GM18520 (cell line): ENCODE measurements at regions not wholly inside any gene's neighbourhood (a gene's known extent, or its start where the extent isn't known, plus 50 kb on each side); places are given as distances from the start of the nearest gene placed in this dataset.

ENCODE experiments used
- ATAC-seq: cut with Tn5 transposase; IDR thresholded peaks from one replicate; pipeline ENCODE4 v1.9.1; 2021; ENCODE audit not compliant: unreplicated experiment

DNA sequence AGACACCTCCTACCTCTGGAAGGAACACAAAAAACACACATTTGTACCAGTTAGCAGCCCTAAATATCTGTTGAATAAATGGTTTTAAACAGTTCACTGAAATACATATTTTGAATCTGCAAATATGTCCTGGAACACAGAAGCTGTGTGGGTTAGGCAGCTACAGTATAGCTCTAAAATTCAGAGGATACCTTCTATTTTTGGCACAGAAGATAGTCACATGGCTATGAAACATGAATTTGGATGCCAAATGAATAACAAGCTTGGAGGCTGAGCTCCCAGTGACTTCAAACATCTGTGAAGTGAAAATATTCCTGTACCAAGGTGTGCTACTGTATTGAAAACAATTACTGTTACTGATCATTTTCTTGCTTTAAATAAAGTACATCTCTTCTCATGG is 391.5 kb upstream of the ADGRL2 start:
- no peak for ATAC-seq

DNA sequence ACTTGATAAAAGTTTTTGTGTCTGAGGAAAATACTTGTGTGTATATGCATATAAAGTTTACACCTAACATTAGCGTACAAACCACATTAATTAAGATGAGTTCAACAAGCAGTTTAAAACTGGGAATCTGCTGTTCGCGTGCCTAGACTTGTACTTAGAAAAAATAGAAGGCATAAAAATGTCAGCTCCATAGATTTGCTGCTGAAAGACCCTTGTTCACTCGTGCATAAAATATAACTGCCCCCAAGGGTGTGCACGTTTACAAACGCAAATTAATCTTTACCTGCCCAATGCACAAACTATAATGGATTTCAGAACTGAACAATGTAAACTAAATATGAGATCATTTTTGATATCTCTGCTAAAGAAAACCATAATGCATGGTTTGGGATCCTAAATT is 392.3 kb upstream of the ADGRL2 start:
- ATAC-seq = no peak

DNA sequence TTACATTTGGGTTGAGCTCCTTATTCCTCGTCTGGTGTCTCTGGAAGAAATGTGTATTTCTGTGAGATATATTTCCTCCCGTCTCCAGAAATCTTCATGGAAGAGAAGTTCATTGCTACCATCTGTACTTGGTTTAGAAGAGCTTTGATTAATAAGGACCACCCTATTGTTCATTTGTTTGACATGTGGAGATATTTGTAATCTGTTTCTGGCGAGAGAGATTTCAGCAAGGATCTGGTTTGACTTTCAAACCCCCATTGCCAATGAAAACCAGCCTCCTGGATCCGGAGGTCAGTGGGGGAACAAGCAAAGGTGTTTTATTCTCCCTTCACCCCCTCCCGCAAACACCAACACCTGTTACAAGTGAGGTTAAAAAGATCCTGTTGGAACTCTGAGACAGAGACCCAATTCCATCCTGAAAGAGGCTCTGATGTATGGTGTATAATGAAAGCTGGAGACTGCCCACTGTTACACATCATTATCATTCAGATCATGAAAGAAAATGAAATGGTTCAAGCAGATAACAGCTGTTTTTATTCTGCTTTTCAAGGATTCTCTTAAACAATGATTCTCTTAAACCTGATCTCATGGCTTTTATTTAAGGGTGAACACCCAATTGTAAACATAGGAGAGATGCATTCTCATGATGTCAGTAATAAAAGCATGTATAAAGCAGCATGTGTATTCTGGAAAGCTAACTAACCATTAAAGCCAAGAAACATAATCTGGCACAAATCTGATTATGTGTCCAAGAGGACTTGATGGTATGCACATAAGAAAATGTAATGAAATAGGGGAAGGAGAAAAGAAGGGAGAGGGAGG is 393.5 kb upstream of the ADGRL2 start:
- ATAC-seq = no peak

DNA sequence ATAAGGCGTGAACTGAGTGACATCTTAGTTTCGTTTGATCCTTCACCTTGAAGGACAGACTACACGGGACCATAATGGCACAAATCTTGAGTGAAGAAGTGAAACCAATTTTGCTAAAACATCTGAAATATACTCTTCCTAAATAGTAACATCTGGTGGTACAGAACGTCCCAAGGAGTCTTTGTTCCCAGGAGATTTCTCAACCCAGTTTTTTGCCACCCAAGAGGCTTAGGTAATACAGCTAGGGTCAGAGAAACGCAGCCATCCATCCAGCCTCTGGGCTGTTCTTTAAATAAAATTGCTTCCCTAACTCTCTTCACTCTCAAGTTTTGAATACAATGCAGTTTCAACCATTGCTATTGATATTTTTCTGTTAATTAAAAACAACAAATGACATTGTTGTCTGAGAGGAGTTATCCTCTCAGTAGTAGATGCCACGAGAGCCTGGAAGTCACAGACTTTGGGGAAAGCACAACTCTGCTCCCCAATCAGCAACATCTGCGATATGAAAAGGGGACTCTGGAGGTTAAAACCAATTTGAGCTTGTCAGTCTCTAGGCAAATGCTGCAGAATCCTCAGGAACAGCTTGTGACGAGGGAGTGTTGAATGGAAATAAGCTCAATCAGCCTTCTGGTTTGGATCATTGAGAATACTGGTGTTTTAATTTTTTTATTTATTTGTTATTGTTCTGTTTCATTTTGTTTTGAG is 394.3 kb upstream of the ADGRL2 start:
- ATAC-seq = no peak

DNA sequence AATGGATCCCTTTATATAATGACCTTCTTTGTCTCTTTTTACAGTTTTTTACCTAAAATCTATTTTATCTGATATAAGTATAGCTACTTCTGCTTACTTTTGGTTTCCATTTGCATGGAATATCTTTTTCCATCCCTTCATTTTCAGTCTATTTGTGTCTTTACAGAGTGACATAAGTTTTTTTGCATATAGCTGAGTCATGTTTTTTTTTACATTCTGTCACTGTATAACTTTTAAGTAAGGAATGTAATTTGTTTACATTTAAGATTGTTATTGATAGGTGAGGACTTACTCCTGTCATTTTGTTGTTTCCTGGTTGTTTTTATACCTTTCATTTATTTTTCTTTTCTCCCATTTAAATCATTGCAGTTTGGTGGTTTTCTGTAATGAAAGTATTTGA is 402.7 kb upstream of the ADGRL2 start:
- no peak for ATAC-seq

DNA sequence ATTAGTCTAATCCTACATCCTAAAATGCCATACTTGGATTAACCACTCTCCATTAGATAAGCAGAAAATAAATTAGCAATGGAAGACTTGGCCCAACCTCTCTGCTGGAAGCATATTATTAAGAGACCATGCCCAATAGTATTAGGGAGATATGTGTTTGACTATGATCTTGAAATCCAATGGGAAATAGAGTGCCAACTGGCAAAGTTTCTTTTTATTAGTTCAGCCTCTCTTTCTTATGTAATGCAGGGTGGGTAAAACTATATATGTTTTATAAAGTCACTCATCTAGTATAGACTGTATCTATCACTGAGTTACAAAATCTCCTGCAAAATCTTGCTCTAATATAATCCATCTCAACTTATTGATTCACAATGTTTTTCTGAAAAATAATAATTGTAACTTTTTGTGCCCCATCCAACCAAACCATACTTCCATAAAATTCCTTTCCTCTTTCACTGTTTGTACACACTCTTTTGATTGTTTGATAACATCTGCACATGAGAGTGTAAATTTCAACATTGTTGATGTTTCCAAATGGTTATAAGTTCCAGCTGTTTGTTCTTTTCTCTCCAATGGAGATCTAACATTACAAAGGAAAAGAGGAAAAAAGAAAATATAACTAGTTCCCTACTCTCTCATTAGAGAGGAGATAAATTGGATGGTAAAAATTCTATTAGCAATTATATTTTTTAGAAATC is 408.1 kb upstream of the ADGRL2 start:
- ATAC-seq = no peak

DNA sequence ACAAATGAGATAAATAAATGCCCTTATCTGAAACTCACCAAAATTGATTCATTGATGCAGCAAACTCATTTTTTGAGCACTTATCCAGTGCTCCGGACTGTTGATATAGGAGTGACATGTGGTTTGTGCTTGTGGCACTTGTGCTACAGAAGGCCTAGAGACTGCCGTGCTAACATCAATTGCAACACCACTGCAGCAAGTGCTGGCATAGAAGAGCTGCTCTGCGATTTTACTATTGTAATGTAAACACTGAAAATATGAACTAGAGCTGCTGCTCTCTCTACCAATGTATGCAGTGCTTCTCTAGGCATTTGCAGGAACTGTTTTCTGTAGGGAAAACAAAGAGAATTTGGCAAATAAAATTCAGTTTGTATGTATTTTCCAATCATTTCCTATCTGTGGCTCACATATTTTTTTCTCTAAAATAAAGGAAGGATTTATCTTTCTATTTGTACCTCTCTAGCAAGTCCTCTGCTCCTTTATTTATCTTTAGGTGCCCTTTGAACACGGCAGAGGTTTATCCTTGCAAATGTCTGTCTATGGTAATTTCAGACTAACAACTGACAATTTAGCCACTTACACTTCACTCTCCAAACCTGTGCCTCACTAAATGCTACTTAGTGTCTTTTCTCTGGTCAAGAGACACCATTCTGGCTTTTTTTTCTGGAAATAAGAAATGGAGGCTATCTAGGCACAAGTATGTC is 409.5 kb upstream of the ADGRL2 start:
- no peak for ATAC-seq

DNA sequence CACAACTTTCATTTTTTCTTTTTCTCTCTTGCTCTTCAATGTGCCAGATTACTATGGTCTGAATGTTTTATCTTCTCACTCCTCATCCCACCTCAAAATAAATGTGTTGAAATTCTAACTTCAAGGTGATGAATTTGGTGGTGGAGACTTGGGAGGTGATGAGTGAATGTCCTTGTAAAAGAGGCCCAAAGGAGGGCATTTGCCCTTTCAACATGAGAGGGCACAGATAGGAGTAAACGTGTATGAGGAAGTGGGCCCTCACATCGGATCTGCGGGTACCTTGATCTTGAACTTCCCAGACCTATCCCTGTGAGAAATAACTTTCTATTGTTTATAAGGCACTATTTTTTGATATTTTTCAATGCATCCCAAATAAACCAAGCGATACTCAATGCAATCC is 412.3 kb upstream of the ADGRL2 start:
- no peak for ATAC-seq

DNA sequence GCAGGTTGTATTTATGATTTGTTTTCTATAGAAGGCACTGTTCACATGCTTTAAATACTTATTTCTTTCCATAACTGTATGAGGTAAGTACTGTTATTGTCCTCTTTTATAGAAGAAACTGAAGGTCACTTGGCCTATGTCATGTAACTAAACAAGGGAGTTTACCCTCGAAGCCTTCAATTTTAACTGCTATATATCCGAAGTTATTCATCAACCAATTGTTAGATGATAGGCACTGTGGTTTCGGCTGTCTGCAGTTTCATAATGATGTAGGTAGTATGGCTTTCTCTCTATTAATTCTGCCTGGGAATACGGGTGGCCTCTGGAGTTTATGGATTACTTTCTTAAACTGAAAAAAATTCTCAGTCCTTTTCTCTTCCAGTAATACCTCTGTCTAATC is 413.3 kb upstream of the ADGRL2 start:
- ATAC-seq = no peak

DNA sequence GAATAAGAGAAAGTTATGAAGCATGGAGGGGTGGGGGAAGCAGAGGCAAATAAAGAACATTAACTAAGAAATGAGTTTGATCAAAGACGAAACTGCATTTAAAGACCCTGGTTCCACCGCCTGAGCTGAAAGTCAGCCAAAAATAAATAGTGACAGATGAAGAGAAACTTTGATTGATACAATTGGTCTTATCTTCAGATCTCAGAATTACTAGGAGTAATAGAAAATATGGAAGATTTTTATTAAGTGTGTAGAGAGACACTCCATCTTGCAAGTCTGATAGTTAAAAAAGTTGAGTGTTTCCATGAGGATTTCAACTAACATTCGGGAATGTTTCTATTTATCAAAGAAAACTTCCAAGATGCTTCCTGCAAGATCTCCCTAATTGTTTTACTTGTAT is 418.2 kb upstream of the ADGRL2 start:
- ATAC-seq = no peak

DNA sequence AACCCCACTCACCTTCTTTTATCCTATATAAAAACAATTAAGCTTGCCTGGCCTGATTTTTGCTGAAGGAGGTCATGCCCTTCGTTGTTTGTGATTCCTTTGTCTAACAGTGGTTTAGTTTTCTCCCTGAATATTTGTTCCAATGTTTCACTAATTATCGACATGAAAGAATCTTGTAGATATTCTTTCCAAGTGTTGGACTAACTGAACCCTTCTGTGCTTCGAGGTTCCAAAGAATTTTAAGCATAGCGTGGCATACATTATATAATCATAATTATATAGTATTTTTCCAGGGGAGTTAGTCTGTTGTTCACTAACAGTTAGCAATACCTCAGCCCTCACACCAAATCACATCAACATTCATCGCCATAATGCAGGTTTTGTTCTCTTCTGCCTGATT is 418.9 kb upstream of the ADGRL2 start:
- no peak for ATAC-seq

DNA sequence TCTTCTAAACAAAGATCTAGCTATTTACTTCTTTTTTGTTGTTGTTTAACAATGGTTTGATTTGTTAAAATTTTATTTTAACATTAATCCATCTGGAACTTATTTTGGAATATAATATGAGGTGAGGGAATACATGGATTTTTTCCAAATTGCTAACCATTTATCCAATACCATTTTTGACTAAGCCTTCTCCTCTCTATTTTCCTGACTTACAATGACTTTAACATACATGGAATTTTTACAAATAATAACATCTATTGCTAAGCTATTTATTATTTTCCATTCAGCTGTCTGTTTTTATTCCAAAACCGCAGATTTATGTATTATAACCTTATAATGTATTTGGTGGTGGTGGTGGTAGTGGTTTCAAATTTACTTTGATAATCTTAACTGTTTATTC is 420.3 kb upstream of the ADGRL2 start:
- no peak for ATAC-seq

DNA sequence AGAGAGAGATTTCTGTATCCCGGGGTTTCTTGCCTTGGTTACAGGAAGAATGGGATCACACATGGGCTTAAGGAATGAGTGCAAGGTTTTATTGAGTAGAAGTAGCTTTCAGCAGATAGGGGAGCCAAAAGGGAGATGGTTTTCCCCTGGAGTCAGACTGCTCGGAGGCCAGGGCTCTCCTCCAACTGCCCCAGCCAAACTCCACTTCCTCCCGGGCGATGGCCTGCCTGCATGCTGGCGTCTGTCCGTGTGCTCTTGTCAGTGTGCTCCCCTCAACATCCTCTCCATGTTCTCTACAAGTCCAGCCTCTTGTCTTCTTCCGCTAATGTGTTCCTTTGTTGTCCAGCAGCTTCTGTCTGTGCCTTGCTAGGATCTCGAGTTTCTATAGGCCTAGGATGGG is 421.3 kb upstream of the ADGRL2 start:
- no peak for ATAC-seq

DNA sequence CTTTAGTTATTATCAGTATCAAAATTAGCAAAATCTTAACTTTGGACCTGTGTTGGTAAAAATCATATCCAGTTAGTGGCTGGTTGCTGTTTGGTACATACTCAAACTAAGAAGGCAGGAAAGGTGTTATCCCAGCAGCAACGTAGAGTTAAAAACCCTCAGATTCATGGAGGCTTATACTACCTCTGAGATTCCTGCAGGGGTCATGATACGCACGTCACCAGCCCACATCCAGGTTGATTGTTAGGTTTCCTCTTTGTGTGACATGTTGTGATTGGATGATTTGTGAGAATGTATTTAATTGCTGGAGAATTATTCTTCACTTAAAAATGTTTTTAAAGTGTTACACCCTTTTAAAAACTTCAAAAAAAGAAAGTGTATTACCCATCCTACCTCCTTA is 423.3 kb upstream of the ADGRL2 start:
- no peak for ATAC-seq

DNA sequence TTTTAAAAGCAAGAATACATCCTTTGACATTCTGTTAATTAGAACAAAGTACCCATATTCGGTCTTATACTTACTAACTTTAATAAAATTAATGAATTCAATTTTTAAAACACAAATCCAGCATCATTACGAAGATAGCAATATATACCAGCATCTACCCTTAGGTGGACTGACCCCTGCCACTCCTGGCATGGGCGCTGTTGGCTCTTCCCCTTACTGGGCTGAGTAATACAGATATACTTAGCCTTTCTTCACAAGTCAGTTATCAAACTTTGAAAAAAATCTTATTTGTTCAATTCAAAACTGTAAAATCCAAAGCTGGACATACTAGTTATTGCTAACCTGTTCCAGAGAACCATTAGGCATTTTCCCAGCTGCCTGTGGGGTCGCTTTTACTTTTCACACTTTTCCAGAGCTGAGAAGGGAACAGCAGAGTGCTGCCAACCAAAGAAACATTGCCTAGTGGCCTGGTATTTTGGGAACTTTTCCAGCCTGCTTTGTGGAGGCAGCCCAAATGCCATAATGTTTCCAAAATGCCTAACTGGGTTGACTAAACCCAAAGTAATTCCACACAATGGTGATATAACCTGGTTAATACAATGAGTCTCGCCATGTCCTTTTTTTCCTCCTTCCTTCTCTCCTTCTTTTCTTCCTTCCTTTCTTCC is 424.7 kb upstream of the ADGRL2 start:
- no peak for ATAC-seq

DNA sequence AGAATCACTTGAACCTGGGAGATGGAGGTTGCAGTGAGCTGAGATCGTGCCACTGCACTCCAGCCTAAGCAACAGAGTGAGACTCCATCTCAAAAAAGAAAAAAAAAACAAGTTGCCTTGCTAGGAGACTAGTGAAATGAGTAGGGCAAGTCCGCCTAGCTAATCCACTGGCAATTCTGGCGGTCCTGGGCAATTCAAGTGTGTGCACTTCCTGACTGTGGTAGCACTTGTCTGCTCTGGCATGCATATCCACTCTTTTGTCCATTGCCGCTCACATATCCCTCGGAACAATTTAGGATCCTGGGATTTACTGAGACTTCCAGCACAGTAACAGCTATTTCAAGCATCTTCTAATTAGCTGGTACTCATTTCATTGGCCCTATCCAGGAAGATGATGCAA is 426.3 kb upstream of the ADGRL2 start:
- ATAC-seq = no peak

DNA sequence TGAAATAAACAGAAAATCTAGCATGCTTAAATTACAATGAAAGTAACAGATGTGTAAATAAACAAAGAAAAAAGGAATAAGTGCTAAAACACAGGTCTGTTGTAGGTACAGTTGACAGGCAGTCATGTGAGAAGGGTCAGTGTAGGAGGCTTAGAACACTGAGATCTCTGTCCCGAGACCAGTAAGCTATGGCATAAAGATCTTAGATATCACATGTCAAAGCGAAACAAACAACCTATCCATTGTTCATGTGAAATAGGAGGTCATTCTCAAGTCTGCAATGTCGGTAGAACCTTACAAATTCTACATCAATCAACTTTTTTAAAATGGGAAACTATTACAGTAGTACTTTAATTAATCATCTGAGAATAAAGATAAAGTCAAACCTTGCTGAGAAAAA is 428.9 kb upstream of the ADGRL2 start:
- ATAC-seq = no peak

DNA sequence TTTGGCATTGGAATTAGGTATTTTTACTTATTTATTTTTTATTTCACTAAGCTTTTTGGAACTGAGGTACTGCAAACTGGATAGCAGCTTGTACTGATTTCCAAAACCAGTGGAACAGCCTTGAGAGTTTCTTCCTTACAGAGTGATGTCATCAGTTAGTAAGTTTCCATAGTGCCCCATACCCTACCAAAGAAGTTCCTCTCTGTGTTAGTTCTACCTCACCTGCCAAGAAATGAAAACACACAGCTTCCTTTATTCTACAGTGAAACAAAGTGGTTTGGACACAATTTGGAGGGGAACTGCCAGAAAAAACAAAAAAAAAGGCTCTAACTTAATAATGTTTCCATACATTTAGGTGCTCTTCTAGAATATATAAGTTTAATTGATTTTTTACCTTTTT is 430.9 kb upstream of the ADGRL2 start:
- ATAC-seq = no peak

DNA sequence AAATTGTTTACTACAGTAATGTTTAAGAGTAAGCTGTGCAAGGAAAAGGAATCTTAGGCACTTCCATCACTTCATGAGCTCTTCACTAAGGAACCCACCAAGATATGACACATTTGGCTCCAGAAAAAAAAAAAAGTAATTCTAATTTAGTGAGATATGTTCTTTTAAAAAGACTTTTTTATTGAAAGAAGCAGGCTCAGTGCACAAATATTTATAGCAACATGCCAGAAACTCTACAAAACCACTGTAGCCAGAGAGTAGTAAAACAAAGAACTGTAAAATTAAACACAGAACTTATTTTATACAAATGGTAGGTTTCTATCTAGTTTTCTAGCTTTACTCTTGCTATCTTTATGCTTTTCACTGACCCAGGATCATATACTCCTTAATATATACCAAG is 434.6 kb upstream of the ADGRL2 start:
- no peak for ATAC-seq

DNA sequence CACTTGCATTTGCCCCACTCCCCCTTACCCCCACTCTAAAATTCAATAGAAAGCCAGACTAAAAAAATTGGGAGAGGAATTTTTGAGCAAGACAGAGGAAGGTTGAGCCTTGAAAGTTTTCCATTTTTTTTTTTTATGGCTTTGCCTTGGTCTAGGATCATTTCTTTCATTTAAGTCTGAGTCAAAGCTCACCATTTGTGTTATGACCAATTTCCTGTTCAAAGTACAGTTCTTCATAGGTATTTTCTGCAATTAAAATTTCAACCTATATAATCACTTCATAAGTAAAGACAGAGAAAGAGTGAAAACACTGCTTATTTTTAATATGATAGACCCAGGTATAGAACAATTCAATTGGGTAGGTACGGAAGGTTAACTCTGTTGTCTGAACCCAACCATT is 436.6 kb upstream of the ADGRL2 start:
- no peak for ATAC-seq

DNA sequence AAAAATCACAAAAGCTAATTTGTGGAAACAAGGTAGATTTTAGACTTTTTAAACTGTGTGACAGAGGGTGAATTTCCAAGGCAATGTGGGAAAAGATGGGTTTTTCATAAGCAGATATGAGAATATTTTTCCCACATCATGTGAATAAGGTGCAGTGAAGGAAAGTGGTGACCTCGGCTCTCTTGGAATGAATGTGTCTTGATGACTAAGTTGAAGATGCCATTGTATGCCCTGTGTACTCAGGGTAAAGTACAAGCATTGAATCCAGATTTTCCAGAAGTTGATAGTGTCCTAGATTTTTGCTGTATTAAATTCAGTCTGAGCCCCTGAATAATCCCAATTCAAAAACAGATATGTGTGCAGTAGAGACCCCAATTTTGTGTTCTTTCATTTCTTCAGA is 442.6 kb upstream of the ADGRL2 start:
- ATAC-seq = no peak
